CD4-positive, alpha-beta T cell treated with Interleukin-2 at 100 ng/mL for 4 hours (primary cell): ENCODE measurements at regions not wholly inside any gene's neighbourhood (a gene's known extent, or its start where the extent isn't known, plus 50 kb on each side); places are given as distances from the start of the nearest gene placed in this dataset.

Source experiments
- DNase-seq: peaks from one replicate; pipeline ENCODE4 v3.0.0-alpha.2; 2020; ENCODE audit warnings: low spot score

DNA sequence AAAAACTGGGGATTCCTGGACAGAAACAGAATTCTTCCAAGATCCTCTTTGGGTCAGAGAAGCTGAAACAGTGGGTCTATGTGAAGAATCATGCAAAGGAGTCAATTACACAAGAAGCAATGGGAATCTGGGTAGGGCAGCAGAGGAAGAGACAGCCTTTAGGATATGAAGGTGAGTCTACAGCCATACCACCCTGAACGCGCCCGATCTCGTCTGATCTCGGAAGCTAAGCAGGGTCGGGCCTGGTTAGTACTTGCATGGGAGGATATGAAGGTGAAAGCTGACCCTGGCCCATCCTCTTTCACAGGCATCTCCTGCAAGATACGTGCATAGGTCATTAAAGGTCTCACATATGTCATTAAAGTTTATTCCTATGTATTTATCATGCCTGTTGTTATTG is 1080.9 kb upstream of the FANCL start:
- DNase-seq = no peak

DNA sequence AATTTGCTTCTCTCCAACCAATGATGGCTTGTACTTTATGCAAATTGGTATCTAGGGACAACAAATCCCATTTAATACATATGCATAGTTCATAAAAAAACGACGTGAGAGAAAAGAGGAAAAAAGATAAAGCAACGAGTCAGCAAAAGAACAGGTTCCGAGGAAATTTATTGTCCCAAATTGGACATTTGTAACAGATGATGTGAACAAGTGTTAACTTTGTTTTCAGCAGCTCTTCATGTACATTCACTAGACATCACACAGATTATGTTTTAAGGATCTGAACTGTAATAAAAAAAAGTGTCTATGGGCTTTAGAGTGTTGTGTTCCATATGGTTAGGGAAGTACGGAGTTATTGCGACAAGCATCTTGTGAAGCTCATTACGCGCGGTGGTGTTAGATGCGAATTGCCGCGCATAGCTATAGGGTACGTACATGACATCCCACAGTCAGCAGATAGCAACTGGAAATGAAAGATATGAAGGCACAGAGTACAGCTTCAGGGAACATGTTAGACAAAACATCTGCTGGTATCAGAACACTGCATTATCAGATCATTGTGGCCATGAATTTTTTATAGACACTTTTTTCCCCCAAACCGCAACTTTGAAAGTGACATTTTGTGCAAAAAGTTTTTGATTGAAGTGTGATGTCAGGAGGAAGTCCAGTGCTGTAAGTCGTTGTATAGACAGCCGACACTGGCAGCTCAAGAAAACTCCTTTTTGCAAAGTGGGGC is 1073.1 kb upstream of the FANCL start:
- DNase-seq = no peak

DNA sequence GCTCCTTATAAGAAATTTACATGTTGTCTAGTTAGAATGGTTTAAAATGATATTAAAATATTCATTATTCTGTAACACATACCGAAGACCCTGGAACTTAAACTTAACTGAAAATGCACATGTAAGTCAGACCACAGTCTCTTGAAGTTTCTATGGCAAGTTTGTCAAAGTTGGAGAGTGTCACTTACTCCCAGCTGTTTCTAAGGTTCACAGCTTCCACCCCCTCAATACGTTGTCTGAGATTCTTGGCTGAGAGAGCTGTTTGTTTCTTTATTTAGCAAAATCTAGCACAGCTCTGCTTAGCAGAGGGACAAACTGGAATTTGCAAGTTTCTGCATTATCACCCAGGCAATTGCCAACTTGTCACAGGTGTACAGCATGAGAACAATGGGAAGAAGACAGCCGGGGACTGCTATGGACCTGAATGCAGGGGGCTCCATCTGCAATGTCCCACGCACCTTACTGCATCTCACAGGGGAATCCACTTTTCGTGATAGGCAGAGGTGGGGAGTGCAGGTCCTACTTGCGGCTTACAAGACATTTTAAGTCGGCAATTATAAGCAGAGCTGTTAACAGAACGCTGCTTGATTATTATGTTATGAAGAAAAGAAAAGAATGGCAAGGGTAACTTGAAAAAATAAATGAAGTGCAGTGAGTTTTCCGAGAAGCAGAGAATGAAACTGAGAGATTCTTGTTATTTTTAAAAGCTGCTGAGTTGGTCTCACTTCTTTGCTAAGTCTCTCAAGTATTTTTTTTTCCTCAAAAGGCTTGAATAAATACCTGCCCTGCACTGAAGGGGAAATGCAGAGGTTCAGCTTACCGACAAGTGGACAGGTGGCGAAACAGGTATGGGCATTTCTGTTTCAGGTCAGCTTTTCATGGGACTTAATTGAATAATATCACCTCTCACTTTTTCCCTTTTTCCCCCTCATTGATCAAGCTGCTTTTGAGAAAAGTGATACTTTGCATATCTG is 1072.1 kb upstream of the FANCL start:
- no peak for DNase-seq

DNA sequence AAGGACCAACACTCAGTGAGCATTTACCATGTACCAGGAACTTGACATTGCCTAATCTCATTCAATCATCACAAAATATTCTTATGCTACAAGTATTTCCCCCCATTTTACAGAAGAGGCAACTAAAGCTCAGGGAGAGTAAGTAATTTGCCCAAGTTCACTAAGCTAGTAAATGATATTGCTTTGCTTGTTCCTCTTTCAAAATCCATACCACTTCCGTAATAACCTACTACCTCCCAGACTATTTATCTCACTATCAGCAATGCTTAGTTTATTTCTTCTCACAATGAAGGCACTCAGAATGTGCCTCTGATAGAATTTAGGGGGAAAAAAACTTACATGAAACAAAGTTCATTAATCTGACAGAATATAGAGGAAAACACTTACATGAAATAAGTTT is 1070.9 kb upstream of the FANCL start:
- no peak for DNase-seq

DNA sequence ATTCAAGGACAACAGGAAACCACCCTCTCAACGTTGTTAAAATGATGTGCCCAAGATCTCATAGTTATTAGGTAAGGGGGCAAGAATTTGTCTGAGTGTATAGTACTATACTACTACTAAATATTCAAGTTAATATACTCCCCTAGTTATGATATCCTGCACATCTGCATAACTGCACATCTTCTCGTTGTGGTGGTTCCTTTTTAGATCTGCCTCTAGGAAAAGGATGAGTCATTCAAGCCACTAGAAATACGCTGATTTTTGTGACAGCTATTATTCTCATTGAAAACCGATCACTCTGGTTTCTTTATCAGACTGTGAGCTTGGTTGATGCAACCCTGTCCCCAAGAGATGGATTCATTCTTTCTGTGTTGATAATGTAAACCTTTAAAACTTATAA is 1067.0 kb upstream of the FANCL start:
- DNase-seq = no peak

DNA sequence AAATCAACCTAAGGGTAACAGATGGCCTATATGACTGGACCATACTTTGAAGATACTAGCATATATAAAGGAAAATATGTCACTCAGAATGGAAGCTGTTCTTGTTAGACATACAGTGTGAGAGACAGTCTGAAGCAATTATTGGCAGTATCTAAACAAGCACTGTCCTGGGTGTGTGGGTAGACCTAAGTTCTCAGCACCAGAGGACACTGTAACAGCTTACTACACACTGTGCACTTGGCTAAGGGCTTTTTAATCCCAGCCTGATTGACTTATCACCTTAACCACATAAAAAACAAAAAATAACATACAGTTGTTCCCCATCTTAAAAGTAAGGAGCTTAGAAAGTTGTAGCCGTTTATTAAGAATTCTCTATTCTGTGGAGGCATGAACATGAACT is 1066.1 kb upstream of the FANCL start:
- DNase-seq = no peak

DNA sequence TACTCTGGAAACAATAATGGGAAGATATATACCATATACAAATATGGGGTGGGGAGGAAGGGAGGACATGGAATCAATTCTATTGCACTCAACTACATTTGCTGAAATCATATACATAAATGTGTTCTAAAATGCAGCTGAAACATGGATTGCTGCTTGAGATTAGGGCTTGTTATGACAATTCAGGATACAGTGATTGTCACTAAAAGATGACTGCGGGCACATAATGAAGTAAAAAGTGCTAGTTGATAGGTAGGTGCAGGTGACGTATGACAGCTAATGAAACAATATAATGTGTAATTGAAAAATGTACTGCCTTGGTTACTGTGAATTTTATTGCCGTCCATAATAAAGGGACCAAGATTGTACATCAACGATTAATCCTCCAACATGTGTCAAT is 1062.1 kb upstream of the FANCL start:
- no peak for DNase-seq

DNA sequence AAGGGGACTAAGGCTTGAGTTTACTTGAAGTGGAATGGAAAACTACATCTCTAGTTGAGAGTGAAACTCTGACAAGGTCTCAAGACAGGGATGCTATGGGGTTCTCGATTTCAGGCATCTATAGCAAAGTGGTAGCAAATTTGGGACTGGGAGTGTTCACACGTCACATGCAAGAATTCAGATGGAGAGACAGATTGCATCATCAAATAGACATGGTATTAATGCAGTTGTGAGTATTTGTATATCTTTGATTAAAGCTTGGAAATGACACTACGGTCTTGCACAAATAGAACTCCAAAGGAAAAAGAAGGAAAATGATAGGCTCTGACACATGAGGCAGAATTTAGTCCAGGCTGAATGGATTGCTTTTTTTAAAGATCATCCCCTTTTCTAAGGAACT is 1061.6 kb upstream of the FANCL start:
- no peak for DNase-seq

DNA sequence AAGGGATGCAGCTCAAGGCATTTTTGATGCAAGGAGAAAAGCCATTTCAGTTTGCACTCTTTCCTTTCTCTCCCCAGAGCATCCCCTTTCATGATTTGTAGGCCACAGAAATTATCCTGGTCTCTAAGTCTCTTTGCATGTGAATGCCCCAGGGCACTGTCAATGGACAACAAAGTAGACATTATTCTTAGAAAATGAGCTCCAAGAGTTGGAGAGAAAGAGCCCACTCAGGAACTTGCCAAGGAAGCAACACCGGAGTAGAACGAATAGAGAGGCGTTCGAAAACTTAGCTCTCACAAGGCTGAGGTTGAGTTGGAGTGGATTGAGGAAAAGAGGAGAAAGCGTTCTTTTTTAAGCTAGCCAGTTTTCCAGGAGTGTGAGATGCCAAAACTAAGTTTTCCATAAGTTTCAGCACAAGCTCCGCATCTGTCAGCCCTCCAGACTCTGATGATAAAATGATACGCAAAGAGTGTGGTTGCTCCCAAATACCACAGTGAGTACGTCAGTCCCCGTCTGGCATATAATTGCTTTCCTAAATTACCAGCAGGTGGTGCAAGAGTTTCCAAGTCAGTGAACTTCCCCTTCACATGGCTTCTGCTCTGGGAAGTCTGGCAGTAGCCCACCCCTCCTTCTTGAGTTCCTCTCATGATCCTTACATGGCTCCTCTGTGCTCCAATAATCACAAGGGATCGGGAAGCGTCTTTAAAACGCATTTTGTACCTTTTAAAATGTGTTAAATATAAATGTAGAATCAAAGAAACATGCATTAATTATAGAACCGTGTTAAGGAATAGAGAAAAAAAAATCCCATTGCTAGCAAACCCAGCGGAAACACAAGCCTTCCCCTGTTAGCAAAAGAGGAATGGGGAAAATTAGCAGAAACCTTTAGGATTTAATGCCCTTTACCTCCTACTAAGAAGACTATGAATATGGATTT is 1060.6 kb upstream of the FANCL start:
- DNase-seq = peak; percentile 9

DNA sequence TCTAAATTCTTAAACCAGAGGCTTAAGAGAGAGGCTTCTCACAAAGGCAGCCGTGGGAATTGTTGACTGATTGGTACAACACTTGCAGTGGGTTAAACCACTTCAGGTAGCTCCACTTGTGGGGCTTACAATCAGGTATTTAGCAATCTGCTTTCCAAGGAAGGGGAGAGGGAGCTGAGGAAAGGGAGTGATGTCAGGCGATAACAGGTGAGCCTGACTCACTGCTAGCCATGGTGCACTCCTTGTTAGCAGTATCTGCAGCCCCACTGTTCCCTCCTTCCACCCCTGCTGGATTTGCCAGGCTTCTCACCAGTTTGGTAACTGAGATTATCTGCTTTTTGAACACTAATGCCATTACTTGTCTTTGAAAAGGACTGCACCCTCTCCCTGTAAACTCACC is 1056.7 kb upstream of the FANCL start:
- no peak for DNase-seq

DNA sequence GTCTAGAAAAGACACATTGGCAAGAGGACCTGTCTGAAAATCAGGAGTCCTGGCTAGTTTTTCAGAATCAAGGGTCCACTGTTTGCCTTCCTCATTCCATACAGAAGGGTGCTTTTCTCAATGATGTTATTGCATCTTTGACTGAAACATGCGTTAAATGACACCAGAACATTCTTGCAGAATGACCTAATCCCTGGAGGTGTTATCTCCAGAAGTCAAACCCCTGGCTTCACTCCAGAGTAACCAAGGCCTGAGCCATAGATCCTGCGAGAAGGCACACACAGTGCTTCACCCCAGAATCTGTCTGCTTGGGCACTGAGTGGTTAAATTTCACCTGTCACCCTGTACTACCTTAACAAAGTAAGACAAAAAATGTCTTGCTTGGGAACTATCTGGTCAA is 1055.2 kb upstream of the FANCL start:
- DNase-seq = no peak

DNA sequence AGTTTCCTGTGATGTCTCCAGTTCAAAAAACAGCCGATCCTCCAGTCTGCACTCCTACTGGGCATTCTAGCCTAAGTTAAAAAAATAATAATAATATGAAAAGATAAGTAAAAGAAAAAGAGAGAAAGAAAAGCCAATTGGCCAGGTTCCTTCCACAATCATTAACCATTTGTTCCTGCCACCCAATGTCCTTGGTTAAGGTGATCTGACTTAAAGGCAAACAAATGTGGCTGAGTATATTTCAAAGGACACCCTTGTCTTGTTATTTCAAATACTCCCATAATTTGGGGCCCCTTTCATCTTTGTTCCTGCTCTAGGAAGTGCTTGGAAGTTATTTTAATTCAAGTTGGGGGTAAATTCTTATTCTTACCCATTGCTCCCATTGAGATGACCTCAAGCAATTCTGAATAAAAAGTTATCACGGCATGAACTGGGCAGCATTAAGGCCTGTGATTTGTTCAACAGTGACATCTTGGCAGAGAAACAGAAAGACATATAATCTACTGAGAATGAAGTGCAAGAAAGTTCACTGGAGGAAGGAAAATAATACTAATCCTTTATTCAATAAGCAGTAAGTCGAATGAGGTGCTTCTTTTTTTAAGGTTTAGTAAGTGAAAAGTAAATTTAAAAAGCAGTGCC is 1054.5 kb upstream of the FANCL start:
- no peak for DNase-seq

DNA sequence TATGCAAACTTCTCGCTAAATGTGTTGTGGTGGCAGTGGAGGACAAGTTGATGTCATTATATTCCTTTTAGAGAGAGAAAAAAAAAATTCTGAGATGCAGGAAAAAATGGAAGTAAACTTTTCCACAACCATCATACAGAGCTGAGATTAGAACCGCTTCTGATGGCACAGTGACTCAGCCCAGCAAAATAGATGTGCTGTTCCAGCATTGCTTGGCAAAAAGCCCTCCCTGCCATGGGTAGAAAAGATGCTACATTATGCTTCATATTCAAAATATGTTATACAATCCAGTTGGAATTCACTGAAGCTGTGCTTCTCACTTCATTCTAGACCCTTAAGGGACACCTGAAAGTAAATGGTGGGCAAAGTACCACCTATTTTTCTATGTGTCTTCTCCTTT is 1047.6 kb upstream of the FANCL start:
- DNase-seq = no peak

DNA sequence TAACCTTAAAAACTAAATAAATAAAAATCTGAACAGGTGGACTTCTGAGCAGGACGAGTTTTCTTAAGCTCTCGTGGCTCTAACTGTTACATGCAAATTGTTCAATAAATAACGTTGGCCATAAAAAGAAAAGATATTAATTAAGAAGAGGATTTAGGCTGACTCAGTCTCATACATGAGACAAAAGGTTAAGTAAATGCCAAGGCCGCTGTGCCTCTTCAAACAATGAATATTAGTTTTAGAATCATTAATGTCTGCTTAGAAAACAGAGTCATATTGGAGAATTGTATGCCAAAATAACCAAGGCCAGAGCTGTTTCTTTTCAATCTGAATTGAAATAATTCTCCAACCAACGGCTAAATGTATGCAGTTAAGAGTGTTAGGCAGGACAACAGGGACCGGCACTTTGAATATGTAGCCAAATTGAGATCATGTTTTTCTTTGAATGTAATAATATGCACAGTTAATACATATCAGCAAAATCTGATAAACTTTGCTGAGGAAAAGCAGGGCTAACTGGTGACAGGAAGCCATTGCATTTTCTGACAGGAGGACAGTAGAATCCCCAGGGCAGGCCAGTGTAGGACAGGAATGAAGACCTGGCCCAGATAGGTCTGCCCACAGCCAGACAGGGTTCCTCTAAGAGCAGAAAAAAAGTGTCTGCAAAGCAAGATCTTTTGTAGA is 1041.4 kb upstream of the FANCL start:
- DNase-seq = no peak

DNA sequence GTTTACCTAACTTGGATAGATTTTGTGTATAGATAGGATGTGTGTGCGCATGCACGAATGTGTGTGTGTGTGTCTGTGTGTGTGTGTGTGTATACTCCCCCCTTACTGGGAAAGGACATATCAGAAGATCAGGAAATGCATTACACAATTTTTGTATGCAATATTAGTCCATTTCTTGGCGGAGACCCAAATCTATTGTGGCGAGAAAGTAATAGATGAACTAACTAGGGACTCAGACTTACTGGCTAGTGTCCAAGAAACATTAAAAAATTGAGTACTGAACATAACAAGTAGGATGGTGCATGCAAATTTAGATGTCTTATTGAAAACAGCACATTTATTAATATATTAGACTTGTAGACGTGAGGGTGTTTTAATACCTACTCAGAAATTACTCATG is 1036.5 kb upstream of the FANCL start:
- no peak for DNase-seq

DNA sequence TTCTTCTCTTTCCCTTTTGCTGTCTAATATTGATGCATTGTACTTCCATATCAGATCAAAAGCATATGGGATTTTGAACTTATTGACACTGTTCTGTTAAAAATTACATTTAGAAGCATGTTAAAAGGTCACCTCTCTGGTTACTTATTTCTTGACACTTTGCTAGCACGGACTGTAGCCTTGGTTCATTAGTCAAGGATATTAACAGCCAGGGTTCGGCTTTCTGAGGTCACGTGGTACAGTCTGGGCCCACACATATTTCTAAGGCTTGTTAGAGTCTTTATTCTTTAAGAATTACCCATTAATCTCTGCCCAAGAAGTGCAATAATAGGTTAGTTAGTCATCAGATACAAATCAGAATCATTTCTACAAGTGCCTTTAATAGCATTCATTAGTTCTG is 1035.8 kb upstream of the FANCL start:
- no peak for DNase-seq

DNA sequence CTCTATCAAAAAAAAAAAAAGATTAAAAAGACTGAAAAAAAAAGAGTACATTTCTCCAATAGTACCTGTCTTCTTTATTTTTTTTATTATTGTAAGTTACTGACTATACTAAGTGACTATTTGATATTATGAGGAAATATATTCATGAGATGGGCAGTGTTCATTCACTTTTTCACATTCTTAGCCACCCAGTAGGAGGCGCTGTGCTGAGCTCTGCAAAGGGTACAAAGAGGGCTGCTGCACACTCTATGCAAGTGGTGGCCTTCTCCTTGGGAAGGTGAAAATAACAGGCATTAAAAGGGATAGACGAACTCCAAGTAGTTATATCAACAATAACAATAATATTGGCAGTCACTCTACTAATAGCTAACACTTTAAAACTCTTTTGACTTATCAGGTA is 1034.9 kb upstream of the FANCL start:
- no peak for DNase-seq

DNA sequence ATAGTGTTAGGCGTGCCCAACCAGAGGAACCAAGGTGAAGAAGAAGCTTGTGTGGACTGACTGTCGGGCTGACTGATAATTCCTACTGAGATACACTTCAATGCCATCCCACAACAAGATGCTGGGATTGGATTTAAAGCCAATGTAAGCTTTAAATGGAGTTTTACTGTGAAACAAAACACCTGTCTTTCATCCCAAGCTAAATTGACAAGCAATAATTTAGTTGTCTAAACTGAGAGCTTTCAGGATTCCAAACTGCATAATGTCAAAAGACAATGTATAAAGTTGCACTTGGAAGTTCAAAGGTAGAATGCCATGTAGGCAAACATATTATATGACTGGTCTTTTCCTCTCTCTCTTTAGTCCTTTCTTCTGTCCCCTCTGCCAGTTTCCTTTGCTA is 1025.3 kb upstream of the FANCL start:
- no peak for DNase-seq

DNA sequence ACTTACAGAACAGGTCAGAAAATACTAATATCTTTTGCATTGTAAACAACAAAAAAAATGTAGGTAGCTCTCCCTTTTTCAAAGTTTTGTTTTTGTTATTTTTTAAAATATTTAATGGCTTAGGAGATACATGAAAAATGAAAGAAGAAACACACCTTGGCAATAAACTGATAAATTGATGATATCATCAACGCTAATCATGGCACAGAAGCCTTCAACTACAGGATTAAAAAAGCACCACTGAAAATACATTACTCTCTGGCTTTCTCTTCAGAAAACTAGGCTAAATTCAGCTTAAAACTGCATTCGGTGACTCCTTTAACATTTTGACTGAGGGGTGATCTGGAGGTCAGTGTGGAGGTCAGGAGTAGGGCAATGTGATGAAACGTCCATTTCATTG is 1018.8 kb upstream of the FANCL start:
- DNase-seq = no peak

DNA sequence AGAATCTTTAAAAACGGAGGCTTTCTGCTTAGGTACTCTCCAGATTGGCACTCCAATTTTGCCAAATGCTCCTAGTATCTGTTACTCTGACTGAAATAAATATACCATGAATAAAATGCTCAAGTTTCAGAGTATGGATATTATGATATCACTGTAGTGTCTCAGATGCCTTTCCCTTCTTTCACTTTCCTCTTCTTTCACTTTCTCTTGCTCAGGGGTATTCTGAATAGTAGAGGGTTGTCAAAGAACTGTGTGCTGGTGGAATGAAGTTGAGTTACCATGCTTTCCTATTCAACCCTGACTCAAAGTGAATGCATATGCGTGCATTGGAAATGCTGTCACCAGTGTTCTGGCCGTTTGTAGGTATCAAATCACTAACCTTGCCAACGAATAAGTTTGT is 1015.2 kb upstream of the FANCL start:
- DNase-seq = no peak

DNA sequence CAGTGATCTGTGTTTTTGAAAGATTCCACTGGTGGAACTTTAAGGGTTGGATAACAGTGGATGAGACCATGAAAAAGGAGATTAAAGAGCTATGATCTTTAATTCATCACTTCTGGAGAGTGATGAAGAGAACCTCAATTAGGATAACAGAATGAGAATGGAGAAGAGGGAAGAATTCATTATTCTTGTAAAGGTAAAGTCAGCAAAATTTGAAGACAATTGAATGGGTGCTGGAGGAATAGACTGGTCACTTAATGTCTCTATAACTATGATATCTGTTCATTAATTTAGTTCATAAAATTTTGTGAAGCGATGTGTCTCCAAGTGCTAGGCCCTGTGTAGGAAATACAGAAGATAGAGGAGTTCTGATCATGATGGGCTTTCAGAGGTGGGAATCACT is 1013.2 kb upstream of the FANCL start:
- DNase-seq = no peak
